ENCODE measurements at regions not wholly inside any gene's neighbourhood (a gene's known extent, or its start where the extent isn't known, plus 50 kb on each side); places are given as distances from the start of the nearest gene placed in this dataset.
"Not testable (repeated sequence)": the region's sequence is repeated elsewhere in the genome, so short reads cannot be mapped to it uniquely, and the experiment has no call there.

DNA sequence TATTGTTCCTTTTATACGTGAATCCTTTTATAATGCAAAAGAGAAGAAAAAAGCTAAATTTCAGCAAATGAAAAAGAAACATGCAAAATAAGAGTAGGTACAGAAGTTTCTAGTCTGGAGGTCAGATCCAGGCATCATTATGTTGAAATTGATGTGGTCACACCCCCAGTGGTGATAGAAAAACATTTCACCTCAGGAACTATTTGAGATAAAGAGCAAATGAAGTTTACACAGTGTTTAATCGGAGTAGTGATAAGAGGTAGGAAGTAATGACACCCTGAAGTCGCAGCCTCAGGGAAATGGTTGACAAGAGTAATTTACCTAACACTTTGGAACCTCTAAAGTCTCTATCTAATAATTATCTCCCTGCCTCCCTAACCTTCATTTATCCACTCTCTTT lies 536.0 kb upstream of the STEAP1 start:
- DNase-seq = no peak
- no peaks in the 10 kb centered on the region for H3K9me3 ChIP-seq (ENCODE audit: severe bottlenecking)
- H3K4me3 ChIP-seq (ENCODE audit: low read depth, low read length) = no peak overlapping the region
- H3K27ac ChIP-seq = no peak overlapping the region
- H3K36me3 ChIP-seq = no peaks in the 10 kb centered on the region
- no peaks in the 10 kb centered on the region for H3K27me3 ChIP-seq (ENCODE audit: insufficient read depth, low read depth, severe bottlenecking)
- TF ChIP-seq, protein P1, sequence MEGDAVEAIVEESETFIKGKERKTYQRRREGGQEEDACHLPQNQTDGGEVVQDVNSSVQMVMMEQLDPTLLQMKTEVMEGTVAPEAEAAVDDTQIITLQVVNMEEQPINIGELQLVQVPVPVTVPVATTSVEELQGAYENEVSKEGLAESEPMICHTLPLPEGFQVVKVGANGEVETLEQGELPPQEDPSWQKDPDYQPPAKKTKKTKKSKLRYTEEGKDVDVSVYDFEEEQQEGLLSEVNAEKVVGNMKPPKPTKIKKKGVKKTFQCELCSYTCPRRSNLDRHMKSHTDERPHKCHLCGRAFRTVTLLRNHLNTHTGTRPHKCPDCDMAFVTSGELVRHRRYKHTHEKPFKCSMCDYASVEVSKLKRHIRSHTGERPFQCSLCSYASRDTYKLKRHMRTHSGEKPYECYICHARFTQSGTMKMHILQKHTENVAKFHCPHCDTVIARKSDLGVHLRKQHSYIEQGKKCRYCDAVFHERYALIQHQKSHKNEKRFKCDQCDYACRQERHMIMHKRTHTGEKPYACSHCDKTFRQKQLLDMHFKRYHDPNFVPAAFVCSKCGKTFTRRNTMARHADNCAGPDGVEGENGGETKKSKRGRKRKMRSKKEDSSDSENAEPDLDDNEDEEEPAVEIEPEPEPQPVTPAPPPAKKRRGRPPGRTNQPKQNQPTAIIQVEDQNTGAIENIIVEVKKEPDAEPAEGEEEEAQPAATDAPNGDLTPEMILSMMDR (IDR thresholded peaks at IDR 0.05; ENCODE audit: low read depth, low read length) = no peak

DNA sequence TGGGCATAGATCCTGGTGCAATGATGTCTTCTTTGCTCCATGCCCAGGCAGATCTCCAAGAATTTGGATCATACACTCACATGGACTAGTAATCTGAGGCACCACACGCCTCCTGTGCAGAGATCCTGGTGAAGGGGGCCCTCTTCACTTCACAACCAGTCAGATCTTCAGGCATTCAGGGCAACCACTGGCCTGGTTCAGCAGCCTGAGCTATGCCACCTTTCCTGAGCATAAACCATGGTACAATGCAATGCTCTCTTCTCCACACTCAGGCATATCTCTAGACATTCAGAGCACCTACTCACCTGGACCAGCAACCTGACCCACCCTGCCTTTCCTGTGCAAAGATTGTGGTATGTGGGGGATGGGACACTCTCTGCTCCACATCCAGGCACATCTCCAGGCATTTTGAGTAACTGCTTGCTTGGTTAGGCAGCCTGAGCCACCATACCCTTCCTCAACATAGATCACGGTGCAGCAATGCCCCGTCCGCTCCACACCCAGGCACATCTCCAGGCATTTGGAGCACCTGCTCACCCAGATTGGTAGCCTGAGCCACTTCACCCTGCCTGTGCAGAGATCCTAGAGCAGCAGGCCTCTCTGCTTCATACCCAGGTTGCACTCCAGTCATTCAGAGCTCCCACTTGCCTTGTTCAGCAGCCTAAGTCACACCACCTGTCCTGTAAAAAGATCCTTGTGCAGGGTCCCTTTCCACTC lies 532.2 kb upstream of the STEAP1 start:
- Histone ChIP-seq H3K4me3 (ENCODE audit: low read depth, low read length) (no peak overlapping the region), H3K36me3 (no peaks in the 10 kb centered on the region)

DNA sequence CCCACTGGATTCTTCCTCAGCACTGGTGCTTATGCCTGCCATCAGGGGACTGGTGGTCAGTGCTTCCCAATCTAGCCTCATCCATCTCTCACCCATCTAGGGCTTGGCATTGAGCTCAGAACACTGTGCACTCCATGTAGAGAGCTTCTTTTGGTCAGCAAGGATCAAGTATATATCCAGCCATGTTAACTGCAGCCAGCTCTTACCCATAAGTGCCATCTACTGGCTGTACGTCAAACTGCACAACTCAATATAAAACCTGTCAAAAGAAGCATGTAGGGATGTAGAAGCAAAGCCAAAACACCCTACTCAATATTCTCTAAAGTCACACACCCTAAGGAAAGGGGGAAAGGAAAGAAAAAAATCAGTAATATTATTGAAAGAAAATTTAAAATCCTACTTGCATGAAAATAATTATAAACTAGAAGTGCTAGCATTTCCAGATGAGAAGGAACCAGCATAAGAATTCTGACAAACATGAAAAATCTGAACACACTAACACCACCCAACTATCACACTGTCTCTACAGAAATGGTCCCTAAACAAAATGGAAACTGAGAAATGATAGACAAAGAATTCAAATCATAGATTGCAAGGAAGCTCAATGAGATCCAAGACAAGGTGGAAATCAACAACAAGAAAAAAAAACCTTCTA lies 531.1 kb upstream of the STEAP1 start:
- no peak overlapping the region for H3K27ac ChIP-seq
- no peaks in the 10 kb centered on the region for H3K36me3 ChIP-seq
- DNase-seq = peak; percentile 40
- TF ChIP-seq, protein P1 (IDR thresholded peaks at IDR 0.05; ENCODE audit: low read depth, low read length) = peak; percentile 84
- H3K9me3 ChIP-seq (ENCODE audit: severe bottlenecking) = no peaks in the 10 kb centered on the region
- H3K27me3 ChIP-seq (ENCODE audit: insufficient read depth, low read depth, severe bottlenecking) = no peaks in the 10 kb centered on the region
- no peak overlapping the region for H3K4me3 ChIP-seq (ENCODE audit: low read depth, low read length)

More for the DNA sequence above, 532.2 kb upstream of the STEAP1 start:
- TF ChIP-seq, protein P1 (IDR thresholded peaks at IDR 0.05; ENCODE audit: low read depth, low read length) = no peak
- no peak for DNase-seq
- Histone ChIP-seq H3K9me3 (ENCODE audit: severe bottlenecking) (no peaks in the 10 kb centered on the region), H3K27ac (no peak overlapping the region), H3K27me3 (ENCODE audit: insufficient read depth, low read depth, severe bottlenecking) (no peaks in the 10 kb centered on the region)

DNA sequence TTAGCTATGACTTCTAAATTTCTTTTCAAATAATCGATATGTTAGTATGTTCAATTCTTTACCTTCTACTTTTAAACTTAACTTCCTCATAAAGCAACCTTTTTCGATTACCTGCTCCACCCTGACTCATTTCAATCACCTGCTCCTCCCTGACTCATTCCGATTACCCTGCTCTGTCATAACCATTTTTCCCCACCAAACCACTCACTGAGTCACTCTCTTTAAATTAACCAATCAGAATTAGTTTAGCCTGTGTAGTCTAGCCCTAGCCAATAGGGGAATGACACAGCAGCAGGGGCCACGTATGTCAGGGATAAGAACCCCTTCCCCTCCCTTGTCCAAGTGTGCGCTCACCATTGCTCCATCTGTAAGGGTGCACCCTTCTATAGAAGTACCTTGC lies 530.1 kb upstream of the STEAP1 start:
- not testable (repeated sequence) for DNase-seq; H3K36me3 ChIP-seq; H3K27ac ChIP-seq; H3K27me3 ChIP-seq (ENCODE audit: insufficient read depth, low read depth, severe bottlenecking); H3K9me3 ChIP-seq (ENCODE audit: severe bottlenecking); H3K4me3 ChIP-seq (ENCODE audit: low read depth, low read length)

DNA sequence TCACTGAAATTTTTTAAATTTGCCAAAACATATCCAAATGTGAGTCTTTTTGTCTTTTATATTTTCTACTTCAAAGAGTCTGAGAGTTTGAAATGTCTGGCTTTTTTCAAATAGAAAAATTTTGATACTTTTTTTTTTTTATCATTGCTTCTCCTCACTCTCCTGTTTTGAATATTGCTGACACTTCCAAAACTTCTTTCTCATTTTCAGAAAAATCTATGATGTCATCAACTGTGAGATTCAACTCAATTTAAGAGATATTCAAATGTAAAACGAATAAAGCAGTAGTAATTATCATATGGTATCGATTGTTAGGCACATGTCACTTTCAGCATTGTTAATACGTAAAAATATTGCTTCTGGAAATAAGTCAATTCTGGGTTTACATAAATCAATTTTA lies 505.8 kb upstream of the STEAP1 start:
- no peak for DNase-seq
- TF ChIP-seq, protein P1 (IDR thresholded peaks at IDR 0.05; ENCODE audit: low read depth, low read length) = no peak
- Histone ChIP-seq H3K9me3 (ENCODE audit: severe bottlenecking) (no peaks in the 10 kb centered on the region), H3K27ac (no peak overlapping the region), H3K27me3 (ENCODE audit: insufficient read depth, low read depth, severe bottlenecking) (no peaks in the 10 kb centered on the region), H3K36me3 (no peaks in the 10 kb centered on the region), H3K4me3 (ENCODE audit: low read depth, low read length) (no peak overlapping the region)

DNA sequence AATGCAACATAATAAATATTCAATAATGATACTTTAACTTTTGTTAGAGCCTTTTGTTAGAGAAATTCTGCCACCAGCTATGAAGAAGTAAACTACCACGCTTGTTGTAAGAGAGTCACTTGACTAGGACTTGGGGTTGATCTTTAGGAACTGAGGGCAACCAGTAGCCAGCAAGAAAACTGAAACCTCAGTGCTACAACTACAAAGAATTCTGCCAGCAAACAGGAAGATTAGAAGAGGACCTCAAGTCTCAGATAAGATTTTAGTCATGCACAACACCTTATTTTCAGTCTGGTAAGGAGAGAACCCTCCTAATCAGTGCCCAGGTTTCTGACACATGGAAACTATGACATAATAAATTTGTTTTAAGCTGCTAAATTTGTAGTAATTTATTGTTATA lies 498.3 kb upstream of the STEAP1 start:
- TF ChIP-seq, protein P1 (IDR thresholded peaks at IDR 0.05; ENCODE audit: low read depth, low read length) = no peak
- DNase-seq = no peak
- Histone ChIP-seq H3K27ac (no peak overlapping the region), H3K9me3 (ENCODE audit: severe bottlenecking) (no peaks in the 10 kb centered on the region), H3K27me3 (ENCODE audit: insufficient read depth, low read depth, severe bottlenecking) (no peaks in the 10 kb centered on the region), H3K36me3 (no peaks in the 10 kb centered on the region), H3K4me3 (ENCODE audit: low read depth, low read length) (no peak overlapping the region)

Measured in WERI-Rb-1 (cell line).